CD14-positive monocyte (primary cell): ENCODE measurements at regions not wholly inside any gene's neighbourhood (a gene's known extent, or its start where the extent isn't known, plus 50 kb on each side); places are given as distances from the start of the nearest gene placed in this dataset.

Experiments
- DNase-seq, 3 donors: peaks; one replicate each; pipeline ENCODE4 v3.0.0-alpha.2; 2011 to 2022
- H2AFZ ChIP-seq: 2 replicates; pipeline ENCODE4 v1.6.0; 2012; ENCODE audit warnings: mild to moderate bottlenecking, low read depth, low read length, inconsistent platforms; ENCODE audit not compliant: insufficient read depth, poor library complexity, severe bottlenecking
- H3K27ac ChIP-seq, 2 donors: 1 replicate in 1 of 2; 2 replicates in 1 of 2; pipeline ENCODE4 v1.5.1; 2012 to 2013; ENCODE audit warnings: low read length in 2 of 2, control low read depth in 1 of 2, inconsistent platforms in 1 of 2, low read depth in 1 of 2, mild to moderate bottlenecking in 1 of 2
- H3K27me3 ChIP-seq, 2 donors: one replicate each; pipeline versions ENCODE4 v1.6.0 to v1.6.1; 2011 to 2013; ENCODE audit warnings: low read length in 2 of 2; ENCODE audit not compliant: control insufficient read depth in 2 of 2, insufficient read depth in 2 of 2
- H3K36me3 ChIP-seq, 2 donors: replicated peaks in 1 of 2; 1 replicate in 1 of 2; 2 replicates in 1 of 2; pipeline versions ENCODE4 v1.5.1 to v1.6.1; 2012 to 2013; ENCODE audit warnings: low read length in 2 of 2, control low read depth in 1 of 2, inconsistent platforms in 1 of 2, mild to moderate bottlenecking in 1 of 2; ENCODE audit not compliant: insufficient read depth in 2 of 2, control insufficient read depth in 1 of 2
- H3K4me1 ChIP-seq, 2 donors: 1 replicate in 1 of 2; 2 replicates in 1 of 2; pipeline versions ENCODE4 v1.5.1 to v1.6.1; 2012 to 2013; ENCODE audit warnings: low read length in 2 of 2, control low read depth in 1 of 2, inconsistent platforms in 1 of 2, mild to moderate bottlenecking in 1 of 2, moderate library complexity in 1 of 2; ENCODE audit not compliant: insufficient read depth in 2 of 2, control insufficient read depth in 1 of 2
- H3K4me2 ChIP-seq: replicated peaks from 2 replicates; pipeline ENCODE3; 2012; ENCODE audit warnings: low read length, moderate library complexity, mild to moderate bottlenecking; ENCODE audit not compliant: poor library complexity, severe bottlenecking; ENCODE audit errors: extremely low read depth
- H3K4me3 ChIP-seq, 3 experiments: fragments of 200-600 bp in 1 of 3; sonication (generic) in 1 of 3; replicated peaks in 1 of 3; 1 replicate in 2 of 3; 2 replicates in 1 of 3; pipeline ENCODE4 v1.5.1; 2011 to 2013; ENCODE audit warnings: low read length in 3 of 3, mild to moderate bottlenecking in 3 of 3, control low read depth in 2 of 3, low read depth in 2 of 3, inconsistent platforms in 1 of 3, moderate library complexity in 1 of 3
- H3K79me2 ChIP-seq: 2 replicates; pipeline ENCODE4 v1.6.0; 2012; ENCODE audit warnings: mild to moderate bottlenecking, control low read depth, inconsistent platforms, low read length, moderate library complexity; ENCODE audit not compliant: insufficient read depth
- H3K9ac ChIP-seq: 2 replicates; pipeline ENCODE4 v1.6.0; 2017; ENCODE audit warnings: low read length, mild to moderate bottlenecking; ENCODE audit not compliant: insufficient read depth, poor library complexity, severe bottlenecking
- H3K9me3 ChIP-seq, 2 donors: replicated peaks in 1 of 2; 1 replicate in 1 of 2; 2 replicates in 1 of 2; pipeline versions ENCODE4 v1.5.1 to v1.6.1; 2012 to 2013; ENCODE audit warnings: low read length in 2 of 2, control low read depth in 1 of 2; ENCODE audit not compliant: control insufficient read depth in 1 of 2, insufficient read depth in 1 of 2
- H4K20me1 ChIP-seq: 2 replicates; pipeline ENCODE4 v1.6.0; 2012; ENCODE audit warnings: mild to moderate bottlenecking, low read length, control low read depth, moderate library complexity; ENCODE audit not compliant: insufficient read depth
- H3K27ac Mint-ChIP-seq, 7 donors: one replicate each; pipeline ENCODE4 v1.8.0; 2020; ENCODE audit warnings: mild to moderate bottlenecking in 7 of 7, mixed read lengths in 7 of 7, moderate library complexity in 6 of 7, inconsistent platforms in 2 of 7
- H3K27me3 Mint-ChIP-seq, 3 donors: one replicate each; pipeline ENCODE4 v1.8.0; 2021 to 2022; ENCODE audit warnings: low read depth in 3 of 3, mild to moderate bottlenecking in 3 of 3, mixed read lengths in 3 of 3, moderate library complexity in 3 of 3, inconsistent platforms in 1 of 3
- H3K36me3 Mint-ChIP-seq, 2 donors: one replicate each; pipeline ENCODE4 v1.8.0; 2020; ENCODE audit warnings: mixed read lengths in 2 of 2, inconsistent platforms in 1 of 2, mild to moderate bottlenecking in 1 of 2
- H3K4me1 Mint-ChIP-seq: one replicate; pipeline ENCODE4 v1.8.0; 2020; ENCODE audit warnings: mild to moderate bottlenecking, mixed read lengths
- H3K4me3 Mint-ChIP-seq, 2 donors: one replicate each; pipeline ENCODE4 v1.8.0; 2020; ENCODE audit warnings: mild to moderate bottlenecking in 2 of 2, mixed read lengths in 2 of 2, moderate library complexity in 1 of 2
- H3K9me3 Mint-ChIP-seq, 7 donors: one replicate each; pipeline ENCODE4 v1.8.0; 2020 to 2022; ENCODE audit warnings: mixed read lengths in 7 of 7, mild to moderate bottlenecking in 6 of 7, moderate library complexity in 6 of 7, inconsistent platforms in 2 of 7
- CTCF ChIP-seq: fragments of 200-600 bp; IDR thresholded peaks from one replicate; pipeline ENCODE4 v1.8.0; 2022; ENCODE audit warnings: antibody characterized with exemption, mild to moderate bottlenecking
- WGBS: methylation state at CpG from one replicate; pipeline ENCODE4 v1.1.5; 2013; ENCODE audit warnings: missing lambda C conversion rate; ENCODE audit not compliant: insufficient coverage; 5-methylcytosine and 5-hydroxymethylcytosine counted together
- intact Hi-C, 2 donors: fragments of 100-400 bp; cut with micrococcal nuclease; formaldehyde crosslinking; loops; one replicate each; pipeline versions ENCODE4 v1.15.0 to v1.15.1; 2023

DNA sequence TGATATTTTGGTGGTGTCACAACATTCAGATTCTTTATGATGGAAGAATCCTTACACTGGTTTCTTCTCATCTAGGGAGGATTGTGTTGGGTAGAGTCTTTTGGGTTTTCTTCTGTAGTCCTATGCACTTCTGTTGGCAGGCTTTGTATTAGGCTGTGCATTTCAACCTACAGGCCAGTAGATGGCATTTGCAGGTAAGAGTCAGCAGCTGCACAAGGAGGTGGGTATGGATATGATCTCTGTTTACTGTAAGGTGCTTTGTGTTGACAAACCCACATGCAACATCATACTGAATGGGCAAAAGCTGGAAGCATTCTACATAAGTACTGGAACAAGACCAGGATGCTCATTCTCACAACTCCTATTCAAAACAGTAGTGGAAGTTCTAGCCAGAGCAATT lies 656.8 kb downstream of the METTL4 start:
- no peak overlapping the region for H2AFZ ChIP-seq
- Mint-ChIP-seq H3K9me3 (peaks cover 0 to 20% (median 12%) of the 10 kb centered on the region in 7 donors), H3K4me3 (no peak overlapping the region), H3K27ac (no peak overlapping the region), H3K4me1 (no peaks in the 10 kb centered on the region), H3K27me3 (peaks cover 0 to 2% (median 0%) of the 10 kb centered on the region in 3 donors), H3K36me3 (no peaks in the 10 kb centered on the region)
- H3K27me3 ChIP-seq, result no peaks in the 10 kb centered on the region
- H3K27ac ChIP-seq, result no peak overlapping the region
- peaks cover 11 to 14% of the 10 kb centered on the region in 2 donors for H3K9me3 ChIP-seq
- no peak overlapping the region for H3K4me3 ChIP-seq
- H3K79me2 ChIP-seq, result no peaks in the 10 kb centered on the region
- no peaks in the 10 kb centered on the region for H4K20me1 ChIP-seq
- no peak for DNase-seq
- intact Hi-C loops, result no loop called here
- no peak for TF ChIP-seq CTCF
- H3K36me3 ChIP-seq, result no peaks in the 10 kb centered on the region
- no peaks in the 10 kb centered on the region for H3K4me1 ChIP-seq
- no peak overlapping the region for H3K9ac ChIP-seq
- H3K4me2 ChIP-seq, result no peak overlapping the region

DNA sequence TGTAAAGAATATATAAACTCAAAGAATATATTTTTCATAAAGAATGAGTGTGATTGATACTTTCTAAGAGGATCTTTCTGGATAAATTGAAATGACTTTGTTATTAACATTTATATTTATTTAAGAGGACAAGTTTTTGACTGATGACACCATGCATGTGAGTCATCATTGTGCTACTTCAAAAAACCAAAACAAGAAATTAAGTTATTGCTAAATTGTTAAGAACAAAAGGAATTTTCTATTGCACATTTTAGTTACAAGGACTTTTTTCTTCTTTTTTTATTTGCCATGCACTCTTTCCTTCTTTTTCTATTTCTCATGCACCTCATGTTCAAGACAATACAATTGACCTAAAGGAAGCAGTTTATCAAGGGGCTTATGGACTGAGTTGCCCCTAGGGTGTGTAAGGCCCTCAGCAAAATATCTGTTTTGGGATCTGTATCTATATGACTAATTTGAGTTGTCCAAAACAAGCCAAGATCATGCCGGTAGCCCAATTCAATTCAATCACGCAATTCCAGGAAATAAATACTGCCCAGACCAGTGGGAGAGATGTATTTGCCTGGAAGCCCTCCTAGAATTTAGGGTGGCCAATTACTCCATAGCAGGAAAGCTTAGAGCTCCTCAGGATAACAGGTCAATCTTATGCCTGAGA lies 654.3 kb downstream of the METTL4 start:
- DNase-seq, result no peak
- Histone ChIP-seq H3K9ac (no peak overlapping the region), H3K4me3 (no peak overlapping the region), H3K27ac (no peak overlapping the region), H4K20me1 (no peaks in the 10 kb centered on the region), H3K79me2 (no peaks in the 10 kb centered on the region), H3K4me2 (no peak overlapping the region), H3K36me3 (no peaks in the 10 kb centered on the region), H3K4me1 (no peaks in the 10 kb centered on the region), H3K27me3 (no peaks in the 10 kb centered on the region), H2AFZ (no peak overlapping the region), H3K9me3 (peaks cover 4 to 5% of the 10 kb centered on the region in 2 donors)
- H3K36me3 Mint-ChIP-seq, result no peaks in the 10 kb centered on the region
- 80% methylated on average over 1 of the region's 2 CpGs for WGBS
- no peaks in the 10 kb centered on the region for H3K4me1 Mint-ChIP-seq
- H3K4me3 Mint-ChIP-seq, result no peak overlapping the region
- no peak overlapping the region for H3K27ac Mint-ChIP-seq
- no peaks in the 10 kb centered on the region for H3K27me3 Mint-ChIP-seq
- no peak for TF ChIP-seq CTCF
- peaks cover 0 to 8% (median 3%) of the 10 kb centered on the region in 7 donors for H3K9me3 Mint-ChIP-seq
- intact Hi-C loops, result no loop called here
